ENCODE measurements at regions not wholly inside any gene's neighbourhood (a gene's known extent, or its start where the extent isn't known, plus 50 kb on each side); places are given as distances from the start of the nearest gene placed in this dataset.

DNA sequence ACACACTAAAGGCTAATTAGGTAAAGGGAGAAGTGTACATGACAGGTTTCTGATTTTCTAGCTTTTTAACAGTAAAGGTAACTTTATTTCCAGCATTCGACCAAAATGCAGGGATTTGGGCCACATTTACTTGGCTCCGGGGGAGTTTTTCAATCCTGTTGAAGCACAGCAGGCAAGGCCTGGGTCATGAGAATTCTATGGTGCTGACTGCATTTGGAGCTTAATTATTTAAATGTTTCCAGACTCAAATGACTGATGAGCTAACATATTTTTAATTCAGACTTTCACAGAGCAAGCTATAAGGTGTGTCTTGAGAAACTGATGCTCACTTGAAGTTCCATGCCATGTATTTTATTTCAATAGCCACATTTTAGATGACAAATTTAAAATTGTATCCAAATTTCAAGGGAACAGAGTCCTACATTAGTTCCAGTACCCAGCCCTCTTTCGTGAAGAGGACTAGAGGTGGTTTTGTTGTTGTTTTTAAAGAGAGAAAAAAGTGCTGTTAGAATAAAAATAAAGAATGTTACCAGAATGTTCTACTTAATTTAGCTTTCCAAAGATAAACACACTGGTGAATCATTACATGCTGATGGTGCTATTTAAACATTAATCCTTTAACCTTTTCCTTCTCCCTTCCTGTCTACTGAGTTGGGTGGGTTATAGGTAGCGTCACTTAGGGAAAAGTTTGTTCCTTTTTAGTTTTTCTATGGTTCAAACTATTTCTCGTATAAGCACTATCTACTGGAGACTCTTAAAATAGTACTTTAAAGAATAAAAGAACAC is 82.3 kb upstream of the PHACTR2 start:
- intact Hi-C loops (cut with DNase I), result no loop called here
- no peak for DNase-seq

DNA sequence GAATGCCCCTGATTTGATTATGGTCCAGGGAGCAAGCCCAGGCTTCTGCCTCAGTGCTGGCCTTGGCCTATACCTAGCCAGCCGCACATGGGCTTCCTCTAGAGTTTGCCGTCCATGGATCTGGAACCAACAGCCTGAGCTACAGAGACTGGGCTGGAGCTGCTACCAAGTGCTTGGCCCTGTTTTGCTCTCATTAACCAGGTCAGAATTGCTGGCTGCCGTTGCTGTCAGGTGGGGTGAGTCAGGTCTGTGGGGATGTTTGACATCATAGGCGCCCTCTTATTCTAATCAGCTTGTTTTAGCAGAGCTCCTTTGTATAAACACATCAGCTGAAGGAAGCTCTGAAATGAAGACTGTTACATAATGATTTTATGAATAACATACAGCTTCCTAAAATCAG is 83.1 kb upstream of the PHACTR2 start:
- peak in 2 of 10 donors; percentile 14 to 77 for DNase-seq
- intact Hi-C loops (cut with DNase I), result no loop called here

DNA sequence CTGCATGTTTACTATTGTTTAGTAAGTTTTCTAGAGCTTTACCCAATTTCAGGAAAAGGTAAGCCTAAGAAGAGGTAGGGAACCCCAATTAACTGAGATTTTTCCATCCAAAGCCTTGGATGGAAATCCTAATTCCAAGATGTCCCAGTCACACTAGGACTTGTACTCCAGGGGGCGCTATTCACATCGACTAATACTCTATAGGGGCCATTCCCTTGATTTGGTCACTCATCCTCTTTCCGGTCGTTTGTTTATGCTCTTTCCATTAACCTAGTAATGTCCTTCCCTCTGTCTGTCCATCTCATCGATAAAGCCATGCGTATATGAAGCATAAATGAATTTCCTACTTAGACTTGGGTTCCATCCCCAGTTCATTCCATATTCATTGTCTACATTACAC is 80.8 kb upstream of the FUCA2 start:
- intact Hi-C loops (cut with DNase I), result no loop called here
- no peak for DNase-seq

DNA sequence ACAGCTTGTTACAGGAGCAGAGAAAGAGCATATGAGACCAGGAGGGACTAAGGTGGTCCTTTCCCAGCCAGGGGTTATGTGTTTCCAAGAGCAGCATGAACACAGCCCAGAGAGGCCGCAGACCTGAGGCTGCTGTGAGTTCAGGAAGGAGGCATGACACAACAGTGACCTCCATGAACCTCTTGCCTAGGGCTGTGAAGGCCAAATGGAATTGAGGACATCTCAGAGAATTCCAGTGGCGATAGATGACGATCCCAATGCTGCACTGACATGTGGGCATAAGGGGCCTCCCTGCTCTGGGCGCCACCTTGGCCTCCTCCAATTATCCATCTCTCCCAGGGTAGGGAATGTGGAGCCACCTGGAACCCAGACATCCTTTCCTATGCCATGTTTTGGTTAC is 79.9 kb upstream of the FUCA2 start:
- no peak for DNase-seq
- intact Hi-C loops (cut with DNase I), result no loop called here

DNA sequence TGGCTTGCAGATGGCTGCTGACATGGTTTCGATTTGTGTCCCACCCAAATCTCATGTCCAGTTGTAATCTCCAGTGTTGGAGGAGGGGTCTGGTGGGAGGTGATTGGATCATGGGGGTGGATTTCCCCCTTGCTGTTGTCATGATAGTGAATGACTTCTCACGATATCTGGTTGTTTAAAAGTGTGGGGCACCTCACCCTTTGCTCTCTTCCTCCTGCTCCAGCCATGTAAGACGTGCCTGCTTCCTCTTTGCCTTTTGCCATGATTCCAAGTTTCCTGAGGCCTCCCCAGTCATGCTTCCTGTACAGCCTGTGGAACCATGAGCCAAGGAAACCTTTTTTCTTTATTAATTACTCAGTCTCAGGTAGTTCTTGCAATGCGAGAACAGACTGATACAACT is 77.6 kb upstream of the FUCA2 start:
- no peak for DNase-seq
- intact Hi-C loops (cut with DNase I), result no loop called here

DNA sequence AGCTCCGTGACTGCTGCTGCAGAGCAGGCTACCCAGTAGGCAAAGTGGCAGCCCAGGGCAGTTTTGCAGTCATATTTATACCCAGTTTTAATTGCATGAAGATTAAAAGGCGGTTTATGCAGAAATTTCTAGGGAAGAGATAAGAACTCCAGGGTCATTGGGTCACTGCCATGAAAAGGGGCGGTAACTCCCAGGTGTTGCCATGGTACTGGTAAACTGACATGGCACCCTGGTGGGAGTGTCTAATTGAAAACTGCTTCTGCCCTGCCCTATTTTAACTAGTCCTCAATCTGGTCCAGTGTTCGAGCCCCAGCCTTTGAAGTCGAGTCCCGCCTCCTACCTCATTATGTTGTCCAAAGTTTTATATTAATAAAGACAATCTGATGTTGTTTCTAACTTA is 75.0 kb upstream of the FUCA2 start:
- no peak for DNase-seq
- intact Hi-C loops (cut with DNase I), result no loop called here

DNA sequence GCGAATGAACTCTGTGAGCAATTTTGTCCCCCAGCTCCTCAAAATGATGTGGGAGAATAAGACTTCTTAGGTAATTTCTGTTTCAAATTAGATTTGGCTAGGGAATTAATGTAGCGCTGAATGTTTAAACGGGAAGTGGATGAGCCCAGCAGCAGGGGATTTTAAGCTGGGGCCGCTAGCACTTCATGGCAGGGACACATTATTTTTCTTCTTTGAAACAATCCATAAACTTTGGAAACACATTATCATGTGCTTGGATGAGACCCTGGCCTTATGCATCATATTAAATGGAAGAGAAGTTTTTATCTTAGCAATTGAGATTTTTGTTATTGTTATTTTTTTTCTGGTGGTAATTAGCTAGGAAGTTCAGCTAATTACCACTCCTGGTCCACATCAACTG is 74.2 kb upstream of the FUCA2 start:
- intact Hi-C loops (cut with DNase I), result no loop called here
- no peak for DNase-seq

DNA sequence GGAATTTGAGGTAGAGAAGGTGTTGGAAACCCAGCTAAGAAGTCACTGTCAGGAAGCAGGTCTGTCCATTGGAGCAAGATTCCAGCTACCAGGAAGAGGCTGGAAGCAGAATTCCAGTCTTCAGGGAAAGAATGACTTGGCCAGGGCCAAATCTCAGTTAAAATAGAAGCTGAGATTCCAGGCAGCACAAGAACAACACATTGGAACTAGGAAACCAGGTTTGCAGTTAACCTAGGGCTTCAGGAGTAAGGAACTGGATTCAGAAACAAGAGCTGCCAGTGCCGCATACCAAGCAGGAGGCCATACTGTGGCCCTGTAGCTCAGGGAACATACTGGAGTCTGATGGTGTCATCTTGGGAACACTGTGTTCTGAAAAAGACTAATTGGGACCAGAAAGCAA is 73.7 kb upstream of the FUCA2 start:
- DNase-seq, result no peak
- intact Hi-C loops (cut with DNase I), result no loop called here

DNA sequence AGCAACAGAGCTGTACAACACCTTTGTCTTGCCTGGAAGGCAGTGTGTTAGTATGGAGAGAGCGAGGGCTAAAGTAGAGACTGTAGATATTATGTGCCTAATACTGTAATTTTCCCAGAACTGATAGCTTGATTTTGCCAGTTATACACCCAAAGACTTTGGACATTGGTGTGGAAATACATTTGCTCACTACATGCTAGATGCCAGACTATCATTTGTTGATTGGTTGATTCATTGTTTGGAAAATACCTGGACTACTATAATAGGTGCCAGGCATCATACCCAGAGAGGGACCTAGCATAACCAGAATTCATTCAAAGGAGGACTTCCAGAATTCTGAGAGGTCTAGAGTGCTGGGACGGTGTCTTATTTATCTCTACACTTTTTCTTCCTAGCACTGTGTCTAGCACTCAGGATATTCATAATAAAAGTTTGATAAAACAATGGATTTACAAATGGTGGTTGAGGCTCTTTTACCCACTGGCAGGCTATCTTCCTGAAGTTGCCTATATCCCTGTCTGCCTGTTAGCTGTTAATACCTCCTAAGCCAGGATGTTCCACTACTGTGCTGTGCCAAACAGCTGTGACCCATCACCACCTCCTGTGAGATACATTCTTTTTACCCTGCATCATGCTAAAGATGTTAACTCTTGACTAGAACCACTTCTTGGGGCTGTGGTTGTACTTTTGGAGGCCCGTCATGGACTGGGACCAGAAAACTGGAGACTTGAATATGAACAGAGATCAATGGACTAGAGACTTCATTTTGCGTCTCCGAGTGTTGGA is 72.2 kb upstream of the FUCA2 start:
- no peak for DNase-seq
- intact Hi-C loops (cut with DNase I), result no loop called here

DNA sequence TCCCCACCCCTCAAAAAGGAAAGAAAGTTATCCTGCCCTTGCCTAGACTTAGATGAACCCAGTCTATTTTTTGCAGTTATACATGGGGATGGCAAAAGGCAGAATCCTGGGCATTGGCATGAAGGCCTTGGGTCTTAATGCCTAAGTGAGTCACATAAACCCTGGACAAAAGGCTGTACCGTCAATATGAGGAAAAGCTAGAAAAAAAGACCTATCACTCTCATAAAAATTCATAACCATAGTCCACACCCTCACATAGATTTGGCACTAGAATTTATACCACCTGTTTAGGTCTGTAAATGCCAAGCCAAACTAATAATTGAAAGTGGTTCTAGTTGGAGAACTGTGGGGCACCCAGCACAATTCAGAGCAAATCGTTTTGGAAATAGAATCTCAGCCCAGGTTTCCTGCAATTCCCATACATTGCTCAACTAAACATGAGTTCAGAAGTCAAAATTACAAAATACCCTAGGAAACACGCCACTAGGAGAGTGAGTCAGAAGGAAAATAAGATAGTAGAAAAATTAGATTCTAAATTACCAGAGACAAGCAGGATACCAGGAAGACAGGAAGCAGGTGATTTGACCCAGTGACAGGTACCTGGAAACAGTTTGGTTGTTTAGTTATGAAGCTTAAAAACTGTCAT is 70.4 kb upstream of the FUCA2 start:
- intact Hi-C loops (cut with DNase I), result no loop called here

DNA sequence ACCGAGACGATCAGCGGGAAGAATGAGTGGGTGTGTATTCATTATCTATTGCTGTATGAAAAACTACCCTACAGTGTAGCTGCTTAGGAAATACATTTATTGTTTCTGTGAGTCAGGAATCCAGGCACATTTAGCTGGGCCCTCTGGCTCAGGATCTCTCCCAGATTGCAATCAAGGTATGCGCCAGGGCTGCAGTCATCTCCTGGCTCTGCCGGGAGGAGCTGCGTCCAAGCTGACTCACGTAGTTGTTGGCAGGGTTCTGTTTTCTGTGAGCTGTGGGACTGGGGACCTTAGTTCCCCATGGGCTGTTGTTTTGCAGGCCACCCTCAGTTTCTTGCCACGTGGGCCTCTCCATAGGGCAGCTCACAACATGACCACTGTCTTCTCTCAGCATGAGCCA is 68.2 kb upstream of the FUCA2 start:
- peak in 6 of 10 donors; percentile 15 to 86 (median 48) for DNase-seq

More for the DNA sequence above, 70.4 kb upstream of the FUCA2 start:
- DNase-seq, result no peak

DNA sequence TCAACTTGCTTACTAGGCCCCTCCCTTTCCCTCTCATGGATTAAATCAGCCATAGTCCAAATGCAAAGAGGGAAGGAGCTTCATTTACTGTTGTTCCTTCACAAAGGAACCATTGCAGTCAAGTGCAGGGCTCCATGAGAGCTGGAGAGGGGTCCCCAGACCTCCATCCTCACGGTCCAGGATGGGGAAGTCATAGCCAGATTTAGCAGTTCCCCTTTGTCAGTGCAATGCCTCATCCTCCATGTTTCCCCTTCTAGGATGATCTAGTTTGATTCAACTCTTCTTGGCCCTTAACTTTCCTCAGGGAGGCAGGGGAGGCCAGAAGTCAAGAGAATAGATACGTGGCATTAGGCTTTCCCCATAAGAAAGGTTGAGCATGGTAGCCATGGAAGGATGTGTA is 66.5 kb upstream of the FUCA2 start:
- no peak for DNase-seq
- intact Hi-C loops (cut with DNase I), result loop anchor here (10.0 kb wide), 1 partner anchor 267 kb away; the partner anchor contains the start of gene LTV1

More for the DNA sequence above, 68.2 kb upstream of the FUCA2 start:
- intact Hi-C loops (cut with DNase I), result loop anchor here (10.0 kb wide), 1 partner anchor 265 kb away; the partner anchor contains the start of gene LTV1

DNA sequence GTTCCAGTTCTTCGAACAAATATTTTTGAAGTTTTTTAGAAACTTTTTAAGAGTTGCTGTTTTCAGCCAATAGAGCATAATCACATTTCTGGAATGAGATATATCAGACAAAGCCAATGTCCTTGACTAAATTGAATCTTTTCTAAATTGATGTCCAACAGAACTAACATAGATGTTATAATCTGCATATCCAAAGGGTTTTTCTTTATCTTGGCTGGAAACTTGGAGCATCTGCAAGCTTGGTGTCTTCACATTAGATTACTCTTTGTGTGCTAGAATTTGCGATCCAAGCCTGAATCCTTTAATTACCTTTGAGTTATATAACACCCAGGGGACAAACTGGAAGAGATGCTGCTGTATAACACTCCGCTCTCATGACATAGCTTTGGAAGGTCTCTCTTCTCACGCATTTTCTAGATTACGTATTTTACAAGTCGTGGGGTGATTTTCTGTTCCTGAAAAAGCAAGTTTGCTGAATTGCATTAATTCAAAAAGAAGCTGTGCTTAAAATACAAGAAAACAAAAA is 64.4 kb upstream of the FUCA2 start:
- DNase-seq, result no peak
- intact Hi-C loops (cut with DNase I), result loop anchor here (1.0 to 10.0 kb wide), 2 partner anchors 269 to 437 kb away; partner anchors contain the start of gene LTV1

DNA sequence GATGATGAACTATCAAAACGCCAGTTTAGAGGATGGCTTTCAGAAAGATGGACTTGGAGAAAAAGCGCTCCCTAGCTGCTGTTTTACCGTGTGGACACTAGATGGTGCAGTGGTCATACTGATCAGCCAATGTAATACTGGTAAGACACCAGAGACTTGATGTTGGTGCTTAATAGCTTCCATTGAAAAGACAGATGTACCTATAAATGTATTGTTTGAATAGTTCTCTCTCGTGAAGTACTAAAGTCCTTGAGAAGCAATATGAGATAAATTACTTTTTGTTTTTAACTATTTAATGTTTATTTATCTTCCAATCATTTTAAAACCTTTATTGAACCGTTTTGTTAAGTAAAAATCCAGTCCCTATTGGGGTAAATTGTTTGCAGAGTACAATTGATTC is 63.9 kb upstream of the FUCA2 start:
- DNase-seq, result peak in 4 of 10 donors; percentile 27 to 63 (median 43)
- intact Hi-C loops (cut with DNase I), result loop anchor here (1.0 to 10.0 kb wide), 2 partner anchors 269 to 438 kb away; partner anchors contain the start of gene LTV1

DNA sequence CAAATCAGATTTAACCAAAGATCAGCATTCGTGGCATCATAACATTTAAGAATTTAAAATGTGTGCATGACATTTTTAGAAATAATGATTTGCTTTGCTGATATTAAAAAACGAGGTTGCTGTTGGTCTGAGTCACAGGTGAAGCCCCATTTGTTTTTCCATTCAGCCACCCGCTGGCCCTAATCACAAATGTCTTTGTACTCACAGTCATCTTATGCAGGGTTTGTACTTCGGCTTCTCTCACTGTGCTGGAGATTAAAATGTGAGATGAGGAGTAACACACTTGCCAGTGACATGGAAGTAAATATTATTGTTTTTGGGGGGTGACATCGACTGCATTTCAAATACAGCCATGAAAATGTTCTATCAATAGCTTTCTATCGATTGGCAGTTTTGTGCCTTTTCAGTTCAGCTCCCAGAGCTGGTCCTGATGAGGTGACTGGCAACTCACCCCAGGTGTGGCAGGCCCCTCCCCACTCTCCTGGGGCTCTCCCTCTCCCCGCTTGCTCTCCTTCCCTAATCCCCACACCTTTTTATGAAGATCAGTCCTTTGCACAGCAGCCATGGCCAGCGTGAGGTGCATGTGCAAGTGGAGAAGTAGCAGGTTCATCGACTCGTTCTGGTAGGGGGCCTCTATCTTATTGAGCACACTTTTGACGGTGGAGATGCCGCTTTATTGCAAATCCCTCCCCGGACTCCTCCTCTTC is 58.8 kb upstream of the FUCA2 start:
- intact Hi-C loops (cut with DNase I), result loop anchor here (10.0 kb wide), 1 partner anchor 275 kb away; the partner anchor contains the start of gene LTV1
- DNase-seq, result peak in 1 of 10 donors; percentile 64

DNA sequence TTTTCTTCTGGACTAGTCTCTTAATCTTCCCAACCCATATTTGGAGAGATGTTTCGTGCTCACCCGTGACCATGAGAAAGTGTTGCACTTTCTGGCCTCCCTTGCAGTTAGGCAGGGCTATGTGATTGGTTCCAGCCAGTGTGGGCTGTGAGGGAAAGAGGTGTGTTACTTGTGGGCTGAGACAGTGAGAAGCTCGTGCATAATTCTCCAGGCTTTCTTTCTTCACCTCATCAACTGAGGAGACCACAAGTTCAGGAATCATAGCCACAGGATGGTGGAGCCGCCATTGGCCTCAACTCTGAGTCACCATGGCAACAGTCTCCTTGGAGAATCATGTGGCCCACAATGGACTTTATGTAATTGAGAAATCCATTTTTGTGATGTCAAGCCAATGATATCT is 57.5 kb upstream of the FUCA2 start:
- intact Hi-C loops (cut with DNase I), result no loop called here
- DNase-seq, result peak in 1 of 10 donors; percentile 69

DNA sequence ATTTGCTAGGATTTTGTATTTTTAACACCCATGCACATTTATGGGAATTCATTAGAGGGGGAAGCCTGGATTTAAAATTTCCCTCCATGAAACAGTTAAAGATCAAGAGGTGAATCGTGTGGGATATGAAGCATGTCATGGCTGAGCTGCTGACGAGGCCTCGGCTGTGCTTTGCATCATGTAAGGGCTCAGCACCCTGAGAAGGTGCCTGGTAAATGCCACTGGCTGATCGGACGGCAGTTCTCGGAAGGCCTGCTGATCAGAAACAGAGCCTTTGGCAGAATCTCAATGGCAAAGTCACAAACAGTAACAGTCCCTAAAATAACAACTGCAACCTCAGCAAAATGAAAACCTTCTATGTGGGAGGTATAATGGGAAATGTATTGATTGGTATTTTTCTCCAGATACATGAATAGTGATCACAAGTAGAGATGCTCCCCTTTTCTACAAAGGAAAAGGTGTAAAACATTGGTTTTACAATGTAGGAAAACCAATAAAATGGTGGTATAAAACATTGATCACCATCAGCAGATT is 53.0 kb upstream of the FUCA2 start:
- intact Hi-C loops (cut with DNase I), result no loop called here
- DNase-seq, result peak in 1 of 10 donors; percentile 33

DNA sequence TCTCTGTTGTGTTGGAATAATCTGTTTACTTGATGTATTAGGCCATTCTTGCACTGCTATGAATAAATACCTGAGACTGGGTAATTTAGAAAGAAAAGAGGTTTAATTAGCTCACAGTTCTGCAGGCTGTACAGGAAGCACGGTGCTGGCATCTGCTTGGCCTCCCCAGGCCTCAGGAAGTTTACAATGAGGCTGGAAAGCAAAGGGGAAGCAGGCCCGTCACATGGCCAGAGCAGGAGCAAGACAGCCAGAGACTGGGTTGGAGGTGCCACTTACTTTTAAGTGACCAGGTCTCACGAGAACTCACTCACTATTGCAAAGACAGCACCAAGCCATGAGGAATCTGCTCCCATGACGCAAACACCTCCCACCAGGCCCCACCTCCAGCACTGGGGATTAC is 50.6 kb upstream of the FUCA2 start:
- intact Hi-C loops (cut with DNase I), result no loop called here
- DNase-seq, result no peak
